ENCODE measurements at regions not wholly inside any gene's neighbourhood (a gene's known extent, or its start where the extent isn't known, plus 50 kb on each side); places are given as distances from the start of the nearest gene placed in this dataset.

- TF ChIP-seq NFIC (IDR thresholded peaks at IDR 0.05) (no peak), EP300 (IDR thresholded peaks at IDR 0.05; ENCODE audit: borderline replicate concordance) (no peak), TAF1 (IDR thresholded peaks at IDR 0.05; ENCODE audit: low read depth) (no peak), RAD21 (IDR thresholded peaks at IDR 0.05; ENCODE audit: low read depth) (no peak), MAX (IDR thresholded peaks at IDR 0.05) (no peak), CREB1 (IDR thresholded peaks at IDR 0.05; ENCODE audit: low read depth) (no peak), YY1 (IDR thresholded peaks at IDR 0.05; ENCODE audit: low read depth) (no peak), TEAD4 (IDR thresholded peaks at IDR 0.05) (no peak)
- TF ChIP-seq, protein P1, sequence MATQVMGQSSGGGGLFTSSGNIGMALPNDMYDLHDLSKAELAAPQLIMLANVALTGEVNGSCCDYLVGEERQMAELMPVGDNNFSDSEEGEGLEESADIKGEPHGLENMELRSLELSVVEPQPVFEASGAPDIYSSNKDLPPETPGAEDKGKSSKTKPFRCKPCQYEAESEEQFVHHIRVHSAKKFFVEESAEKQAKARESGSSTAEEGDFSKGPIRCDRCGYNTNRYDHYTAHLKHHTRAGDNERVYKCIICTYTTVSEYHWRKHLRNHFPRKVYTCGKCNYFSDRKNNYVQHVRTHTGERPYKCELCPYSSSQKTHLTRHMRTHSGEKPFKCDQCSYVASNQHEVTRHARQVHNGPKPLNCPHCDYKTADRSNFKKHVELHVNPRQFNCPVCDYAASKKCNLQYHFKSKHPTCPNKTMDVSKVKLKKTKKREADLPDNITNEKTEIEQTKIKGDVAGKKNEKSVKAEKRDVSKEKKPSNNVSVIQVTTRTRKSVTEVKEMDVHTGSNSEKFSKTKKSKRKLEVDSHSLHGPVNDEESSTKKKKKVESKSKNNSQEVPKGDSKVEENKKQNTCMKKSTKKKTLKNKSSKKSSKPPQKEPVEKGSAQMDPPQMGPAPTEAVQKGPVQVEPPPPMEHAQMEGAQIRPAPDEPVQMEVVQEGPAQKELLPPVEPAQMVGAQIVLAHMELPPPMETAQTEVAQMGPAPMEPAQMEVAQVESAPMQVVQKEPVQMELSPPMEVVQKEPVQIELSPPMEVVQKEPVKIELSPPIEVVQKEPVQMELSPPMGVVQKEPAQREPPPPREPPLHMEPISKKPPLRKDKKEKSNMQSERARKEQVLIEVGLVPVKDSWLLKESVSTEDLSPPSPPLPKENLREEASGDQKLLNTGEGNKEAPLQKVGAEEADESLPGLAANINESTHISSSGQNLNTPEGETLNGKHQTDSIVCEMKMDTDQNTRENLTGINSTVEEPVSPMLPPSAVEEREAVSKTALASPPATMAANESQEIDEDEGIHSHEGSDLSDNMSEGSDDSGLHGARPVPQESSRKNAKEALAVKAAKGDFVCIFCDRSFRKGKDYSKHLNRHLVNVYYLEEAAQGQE (IDR thresholded peaks at IDR 0.05; ENCODE audit: low read depth): no peak
- TF ChIP-seq, protein P2, sequence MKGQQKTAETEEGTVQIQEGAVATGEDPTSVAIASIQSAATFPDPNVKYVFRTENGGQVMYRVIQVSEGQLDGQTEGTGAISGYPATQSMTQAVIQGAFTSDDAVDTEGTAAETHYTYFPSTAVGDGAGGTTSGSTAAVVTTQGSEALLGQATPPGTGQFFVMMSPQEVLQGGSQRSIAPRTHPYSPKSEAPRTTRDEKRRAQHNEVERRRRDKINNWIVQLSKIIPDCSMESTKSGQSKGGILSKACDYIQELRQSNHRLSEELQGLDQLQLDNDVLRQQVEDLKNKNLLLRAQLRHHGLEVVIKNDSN (IDR thresholded peaks at IDR 0.05): no peak
Measured at GRCh38 chrX:122389005-122389404, 795.1 kb upstream of the GRIA3 start.
